ENCODE measurements at regions not wholly inside any gene's neighbourhood (a gene's known extent, or its start where the extent isn't known, plus 50 kb on each side); places are given as distances from the start of the nearest gene placed in this dataset.

- DNase-seq (ENCODE audit: low read depth): no peak
- H3K4me3 ChIP-seq (ENCODE audit: low read length): no peak overlapping the region
- no peak for TF ChIP-seq CTCF (IDR thresholded peaks at IDR 0.05; ENCODE audit: insufficient read depth, low read depth, low read length, missing control alignments)
These were observed 196.0 kb downstream of the SPATA31D1 start for GRCh38 chr9:82184524-82184923.

DNA sequence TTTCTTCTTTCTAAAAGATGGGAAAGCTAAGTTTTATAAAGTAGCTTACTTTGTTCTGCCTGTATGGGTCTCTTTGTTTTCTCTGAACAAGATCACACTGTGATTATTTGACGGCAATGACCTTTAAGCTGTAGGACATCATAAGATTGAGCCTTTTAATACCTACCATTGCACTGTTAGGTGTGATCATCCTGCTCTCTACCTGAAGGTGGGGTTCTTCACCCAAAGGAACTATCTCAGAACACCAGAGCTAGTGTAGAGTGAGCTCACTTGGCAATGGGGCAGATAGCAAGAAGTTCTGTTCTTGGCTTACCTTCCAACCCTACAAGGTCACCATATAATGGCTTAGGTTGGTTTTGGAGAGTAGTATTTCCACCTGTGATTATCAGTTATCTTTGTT, 200.2 kb downstream of the SPATA31D1 start:
- DNase-seq (ENCODE audit: low read depth): peak; percentile 38
- TF ChIP-seq CTCF (IDR thresholded peaks at IDR 0.05; ENCODE audit: insufficient read depth, low read depth, low read length, missing control alignments): peak; percentile 45
- H3K4me3 ChIP-seq (ENCODE audit: low read length): no peak overlapping the region

- H3K4me3 ChIP-seq (ENCODE audit: low read length): no peak overlapping the region
- no peak for DNase-seq (ENCODE audit: low read depth)
- TF ChIP-seq CTCF (IDR thresholded peaks at IDR 0.05; ENCODE audit: insufficient read depth, low read depth, low read length, missing control alignments): no peak
These were observed 202.7 kb downstream of the SPATA31D1 start for GRCh38 chr9:82191082-82191770.

DNA sequence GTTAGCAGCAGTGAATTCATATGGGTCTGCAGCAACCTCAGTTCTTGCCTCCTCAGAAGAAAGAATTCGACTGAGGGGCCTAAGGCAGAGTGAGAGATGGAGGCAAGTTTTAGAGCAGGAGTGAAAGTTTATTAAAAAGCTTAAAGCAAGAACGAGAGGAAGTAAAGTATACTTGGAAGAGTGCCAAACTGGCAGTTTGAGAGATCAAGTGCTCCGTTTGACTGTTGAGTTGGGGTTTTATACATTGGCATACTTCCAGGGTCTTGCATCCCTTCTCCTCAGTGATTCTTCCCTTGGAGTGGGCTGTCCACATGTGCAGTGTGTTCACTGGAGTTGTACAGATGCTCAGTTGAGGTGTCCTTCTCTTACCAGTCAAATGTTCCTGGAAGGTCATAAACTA, 203.6 kb downstream of the SPATA31D1 start:
- DNase-seq (ENCODE audit: low read depth): no peak
- H3K4me3 ChIP-seq (ENCODE audit: low read length): no peak overlapping the region
- TF ChIP-seq CTCF (IDR thresholded peaks at IDR 0.05; ENCODE audit: insufficient read depth, low read depth, low read length, missing control alignments): no peak

- DNase-seq (ENCODE audit: low read depth): no peak
- no peak for TF ChIP-seq CTCF (IDR thresholded peaks at IDR 0.05; ENCODE audit: insufficient read depth, low read depth, low read length, missing control alignments)
- H3K4me3 ChIP-seq (ENCODE audit: low read length): no peak overlapping the region
These were observed 208.3 kb downstream of the SPATA31D1 start for GRCh38 chr9:82196622-82197441.

GRCh38 chr9:82201196-82201595, 212.6 kb downstream of the SPATA31D1 start:
- TF ChIP-seq CTCF (IDR thresholded peaks at IDR 0.05; ENCODE audit: insufficient read depth, low read depth, low read length, missing control alignments): no peak
- DNase-seq (ENCODE audit: low read depth): no peak
- no peak overlapping the region for H3K4me3 ChIP-seq (ENCODE audit: low read length)

Data from epithelial cell of esophagus (primary cell).